ENCODE measurements at regions not wholly inside any gene's neighbourhood (a gene's known extent, or its start where the extent isn't known, plus 50 kb on each side); places are given as distances from the start of the nearest gene placed in this dataset.

DNA sequence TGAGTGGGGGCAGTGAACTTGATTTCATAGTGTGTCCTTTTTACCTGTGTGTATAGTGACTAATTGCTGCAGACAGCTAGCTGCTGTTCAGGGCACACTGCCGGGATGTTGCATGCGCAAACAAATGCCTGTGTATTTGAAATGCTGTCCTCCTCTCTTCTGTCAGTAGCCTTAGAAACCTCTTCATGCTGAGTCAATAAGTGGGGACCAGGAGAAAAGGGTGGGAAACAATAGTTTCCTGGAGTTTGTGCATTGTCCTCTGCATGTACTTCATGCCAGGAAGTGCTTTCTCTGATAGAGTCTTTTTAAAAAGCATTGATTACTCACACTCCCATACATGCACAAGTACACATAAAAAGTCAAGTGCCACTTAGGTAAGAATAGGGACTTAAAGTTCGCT, 1183.7 kb upstream of the CELF2 start:
- TF ChIP-seq, protein P1, sequence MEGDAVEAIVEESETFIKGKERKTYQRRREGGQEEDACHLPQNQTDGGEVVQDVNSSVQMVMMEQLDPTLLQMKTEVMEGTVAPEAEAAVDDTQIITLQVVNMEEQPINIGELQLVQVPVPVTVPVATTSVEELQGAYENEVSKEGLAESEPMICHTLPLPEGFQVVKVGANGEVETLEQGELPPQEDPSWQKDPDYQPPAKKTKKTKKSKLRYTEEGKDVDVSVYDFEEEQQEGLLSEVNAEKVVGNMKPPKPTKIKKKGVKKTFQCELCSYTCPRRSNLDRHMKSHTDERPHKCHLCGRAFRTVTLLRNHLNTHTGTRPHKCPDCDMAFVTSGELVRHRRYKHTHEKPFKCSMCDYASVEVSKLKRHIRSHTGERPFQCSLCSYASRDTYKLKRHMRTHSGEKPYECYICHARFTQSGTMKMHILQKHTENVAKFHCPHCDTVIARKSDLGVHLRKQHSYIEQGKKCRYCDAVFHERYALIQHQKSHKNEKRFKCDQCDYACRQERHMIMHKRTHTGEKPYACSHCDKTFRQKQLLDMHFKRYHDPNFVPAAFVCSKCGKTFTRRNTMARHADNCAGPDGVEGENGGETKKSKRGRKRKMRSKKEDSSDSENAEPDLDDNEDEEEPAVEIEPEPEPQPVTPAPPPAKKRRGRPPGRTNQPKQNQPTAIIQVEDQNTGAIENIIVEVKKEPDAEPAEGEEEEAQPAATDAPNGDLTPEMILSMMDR (IDR thresholded peaks at IDR 0.05 in 2 of 3, conservative IDR thresholded peaks at IDR 0.05 in 1 of 3; ENCODE audit: borderline replicate concordance in 1 of 3, insufficient read depth in 1 of 3, low read depth in 2 of 3, low read length in 2 of 3), result no peak
- no peak for TF ChIP-seq SP1 (IDR thresholded peaks at IDR 0.05; ENCODE audit: low read depth)
- TF ChIP-seq POLR2A (IDR thresholded peaks at IDR 0.05; ENCODE audit: borderline replicate concordance, extremely low read depth, insufficient read depth, insufficient read length), result no peak
- no peak for TF ChIP-seq ZNF274 (IDR thresholded peaks at IDR 0.05; ENCODE audit: low read depth, low read length)
- TF ChIP-seq YY1 (IDR thresholded peaks at IDR 0.05; ENCODE audit: extremely low read depth, insufficient replicate concordance, low read depth, low read length), result no peak
- TF ChIP-seq JUND (IDR thresholded peaks at IDR 0.05), result no peak

Data from HCT116 (cell line).